ENCODE measurements at regions not wholly inside any gene's neighbourhood (a gene's known extent, or its start where the extent isn't known, plus 50 kb on each side); places are given as distances from the start of the nearest gene placed in this dataset.

- Mint-ChIP-seq H3K4me3 (no peak overlapping the region), H3K27ac (no peak overlapping the region), H3K4me1 (no peaks in the 10 kb centered on the region; the same call in 2 of the 3 replicates), H3K9me3 (peaks cover 21% of the 10 kb centered on the region), H3K27me3 (ENCODE audit: insufficient read depth, low read depth, poor library complexity) (peaks cover 2% of the 10 kb centered on the region), H3K36me3 (ENCODE audit: low read depth) (peaks cover 17% of the 10 kb centered on the region; the same call in 2 of the 3 replicates)
- H3K9me2 ChIP-seq (ENCODE audit: insufficient read depth), result peaks cover 7% of the 10 kb centered on the region; the same call in 1 of the 2 replicates
- TF ChIP-seq POLR2AphosphoS5 (IDR thresholded peaks at IDR 0.05; ENCODE audit: low read depth) (no peak), REST (IDR thresholded peaks at IDR 0.05; ENCODE audit: unreplicated experiment) (no peak), EZH2phosphoT487 (IDR thresholded peaks at IDR 0.05; ENCODE audit: unreplicated experiment) (no peak), ZNF462 (CRISPR knock-in tag; IDR thresholded peaks at IDR 0.05) (no peak), EZH2 (IDR thresholded peaks at IDR 0.05; ENCODE audit: low read depth, unreplicated experiment) (no peak), JUNB (IDR thresholded peaks at IDR 0.05; ENCODE audit: unreplicated experiment) (no peak), STAT1 (IDR thresholded peaks at IDR 0.05; ENCODE audit: unreplicated experiment) (no peak), CREB1 (CRISPR knock-in tag; IDR thresholded peaks at IDR 0.05; ENCODE audit: low read depth) (no peak), ZNF331 (CRISPR knock-in tag; IDR thresholded peaks at IDR 0.05; ENCODE audit: low read depth) (no peak), ETS1 (IDR thresholded peaks at IDR 0.05) (no peak), CTCF (conservative IDR thresholded peaks at IDR 0.05; ENCODE audit: low read depth in 2 of 2) (no peak), ZNF114 (CRISPR knock-in tag; IDR thresholded peaks at IDR 0.05) (no peak)
- DNase-seq (ENCODE audit: low spot score) (no peak), ATAC-seq (no peak)
- no peak overlapping the region for H3K27ac ChIP-seq (ENCODE audit: low read depth)
- no peaks in the 10 kb centered on the region for H3K4me1 ChIP-seq (ENCODE audit: insufficient read depth)
- no peaks in the 10 kb centered on the region for H3K36me3 ChIP-seq (ENCODE audit: insufficient read depth)
- H3F3A ChIP-seq (replicated peaks; ENCODE audit: low read depth), result no peaks in the 10 kb centered on the region
- H3K79me2 ChIP-seq (replicated peaks; ENCODE audit: insufficient read depth), result no peaks in the 10 kb centered on the region
- H2AFZ ChIP-seq, result no peak overlapping the region
- no peaks in the 10 kb centered on the region for H3K27me3 ChIP-seq (ENCODE audit: insufficient read depth)
- no peak overlapping the region for H3K4me3 ChIP-seq
- H3K4me2 ChIP-seq, result no peak overlapping the region
- no peaks in the 10 kb centered on the region for H4K20me1 ChIP-seq (replicated peaks; ENCODE audit: insufficient read depth)
These were observed 573.0 kb downstream of the FSCB start for GRCh38 chr14:43934102-43934501.

Data from GM23338 (cell line).